Fibroblast of the aortic adventitia (primary cell): ENCODE measurements at regions not wholly inside any gene's neighbourhood (a gene's known extent, or its start where the extent isn't known, plus 50 kb on each side); places are given as distances from the start of the nearest gene placed in this dataset.

Experiments
- DNase-seq: peaks from one replicate; pipeline ENCODE4 v3.0.0-alpha.2; 2010; ENCODE audit warnings: low read depth
- H3K4me3 ChIP-seq: 2 replicates; pipeline ENCODE4 v1.5.1; 2011; ENCODE audit warnings: low read depth, mild to moderate bottlenecking, control low read depth, low read length, moderate library complexity
- TF ChIP-seq, protein P1 (sequence below): IDR thresholded peaks from 2 replicates; pipeline ENCODE4 v1.5.1; 2011; ENCODE audit warnings: mild to moderate bottlenecking, low read length, control low read depth, inconsistent platforms; ENCODE audit not compliant: insufficient read depth

- H3K4me3 ChIP-seq = no peak overlapping the region
- no peak for DNase-seq
- TF ChIP-seq, protein P1, sequence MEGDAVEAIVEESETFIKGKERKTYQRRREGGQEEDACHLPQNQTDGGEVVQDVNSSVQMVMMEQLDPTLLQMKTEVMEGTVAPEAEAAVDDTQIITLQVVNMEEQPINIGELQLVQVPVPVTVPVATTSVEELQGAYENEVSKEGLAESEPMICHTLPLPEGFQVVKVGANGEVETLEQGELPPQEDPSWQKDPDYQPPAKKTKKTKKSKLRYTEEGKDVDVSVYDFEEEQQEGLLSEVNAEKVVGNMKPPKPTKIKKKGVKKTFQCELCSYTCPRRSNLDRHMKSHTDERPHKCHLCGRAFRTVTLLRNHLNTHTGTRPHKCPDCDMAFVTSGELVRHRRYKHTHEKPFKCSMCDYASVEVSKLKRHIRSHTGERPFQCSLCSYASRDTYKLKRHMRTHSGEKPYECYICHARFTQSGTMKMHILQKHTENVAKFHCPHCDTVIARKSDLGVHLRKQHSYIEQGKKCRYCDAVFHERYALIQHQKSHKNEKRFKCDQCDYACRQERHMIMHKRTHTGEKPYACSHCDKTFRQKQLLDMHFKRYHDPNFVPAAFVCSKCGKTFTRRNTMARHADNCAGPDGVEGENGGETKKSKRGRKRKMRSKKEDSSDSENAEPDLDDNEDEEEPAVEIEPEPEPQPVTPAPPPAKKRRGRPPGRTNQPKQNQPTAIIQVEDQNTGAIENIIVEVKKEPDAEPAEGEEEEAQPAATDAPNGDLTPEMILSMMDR = no peak
These were observed 593.8 kb downstream of the SPRY1 start for GRCh38 chr4:123990310-123990870.

GRCh38 chr4:123994917-123995316, 598.3 kb downstream of the SPRY1 start:
- no peak overlapping the region for H3K4me3 ChIP-seq
- no peak for DNase-seq
- TF ChIP-seq, protein P1 = peak; percentile 31

- TF ChIP-seq, protein P1 = no peak
- peak; percentile 81 for DNase-seq
These were observed 599.3 kb downstream of the SPRY1 start for GRCh38 chr4:123995936-123996335.

GRCh38 chr4:123996718-123997510, 600.3 kb downstream of the SPRY1 start:
- TF ChIP-seq, protein P1 = peak; percentile 17
- H3K4me3 ChIP-seq = no peak overlapping the region
- DNase-seq = no peak

More at GRCh38 chr4:123995936-123996335, 599.3 kb downstream of the SPRY1 start:
- no peak overlapping the region for H3K4me3 ChIP-seq

GRCh38 chr4:123997776-123998449, 601.3 kb downstream of the SPRY1 start:
- TF ChIP-seq, protein P1 = no peak
- H3K4me3 ChIP-seq = no peak overlapping the region
- no peak for DNase-seq

DNA sequence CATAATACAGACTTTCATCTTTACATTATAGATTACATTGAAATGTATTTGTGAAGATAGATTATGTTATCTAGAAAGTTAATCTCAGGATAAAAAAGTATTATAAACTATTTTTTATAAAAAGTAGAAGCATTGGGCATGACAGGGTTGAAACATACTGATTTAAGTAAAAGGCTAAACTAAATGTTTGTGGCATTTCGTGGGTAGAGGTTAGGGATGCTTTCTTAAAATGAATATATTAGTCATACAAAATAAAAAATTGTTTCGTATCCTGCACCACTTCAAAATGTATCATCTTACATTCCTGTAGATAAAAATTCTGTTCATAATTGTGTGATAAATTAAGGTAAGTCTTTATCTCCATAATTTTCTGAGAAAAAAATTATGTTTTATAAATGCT, 603.6 kb downstream of the SPRY1 start:
- H3K4me3 ChIP-seq = no peak overlapping the region
- DNase-seq = no peak
- TF ChIP-seq, protein P1 = no peak
